Peyer's patch (tissue), 4 donors: ENCODE measurements at regions not wholly inside any gene's neighbourhood (a gene's known extent, or its start where the extent isn't known, plus 50 kb on each side); places are given as distances from the start of the nearest gene placed in this dataset.

Experiments used
- POLR2A ChIP-seq, 2 donors: fragments of 450-650 bp; IDR thresholded peaks; one replicate each; pipeline ENCODE4 v1.5.1; 2017; ENCODE audit warnings: antibody characterized with exemption in 2 of 2, mild to moderate bottlenecking in 2 of 2, moderate library complexity in 2 of 2
- TF ChIP-seq, protein P1 (sequence below), 6 experiments: fragments of 450-650 bp in 4 of 6; fragments of 200-600 bp in 2 of 6; sonication (generic) in 1 of 6; IDR thresholded peaks; one replicate each; pipeline ENCODE4 v1.5.1; 2017 to 2019; ENCODE audit warnings: antibody characterized with exemption in 6 of 6, mild to moderate bottlenecking in 3 of 6, moderate library complexity in 1 of 6

DNA sequence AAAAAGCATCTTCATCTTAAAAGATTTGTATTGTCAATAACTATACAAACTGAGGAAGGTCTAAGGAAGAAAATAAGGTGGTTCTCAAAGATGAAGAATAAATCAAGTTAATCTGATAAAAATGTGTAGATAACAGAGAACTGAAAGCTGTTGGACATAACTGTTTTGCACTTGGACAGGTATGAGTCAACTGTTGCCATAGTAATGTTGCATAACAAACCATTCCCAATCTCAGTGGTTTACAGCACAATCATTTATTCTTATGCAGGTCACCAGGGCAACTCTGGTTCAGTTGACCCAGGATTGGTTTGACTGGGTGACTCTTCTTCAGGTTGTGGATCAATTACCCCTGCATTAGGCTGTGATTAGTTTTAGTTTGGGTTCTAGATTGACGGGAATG is 2197.7 kb downstream of the ARAP2 start:
- TF ChIP-seq, protein P1, sequence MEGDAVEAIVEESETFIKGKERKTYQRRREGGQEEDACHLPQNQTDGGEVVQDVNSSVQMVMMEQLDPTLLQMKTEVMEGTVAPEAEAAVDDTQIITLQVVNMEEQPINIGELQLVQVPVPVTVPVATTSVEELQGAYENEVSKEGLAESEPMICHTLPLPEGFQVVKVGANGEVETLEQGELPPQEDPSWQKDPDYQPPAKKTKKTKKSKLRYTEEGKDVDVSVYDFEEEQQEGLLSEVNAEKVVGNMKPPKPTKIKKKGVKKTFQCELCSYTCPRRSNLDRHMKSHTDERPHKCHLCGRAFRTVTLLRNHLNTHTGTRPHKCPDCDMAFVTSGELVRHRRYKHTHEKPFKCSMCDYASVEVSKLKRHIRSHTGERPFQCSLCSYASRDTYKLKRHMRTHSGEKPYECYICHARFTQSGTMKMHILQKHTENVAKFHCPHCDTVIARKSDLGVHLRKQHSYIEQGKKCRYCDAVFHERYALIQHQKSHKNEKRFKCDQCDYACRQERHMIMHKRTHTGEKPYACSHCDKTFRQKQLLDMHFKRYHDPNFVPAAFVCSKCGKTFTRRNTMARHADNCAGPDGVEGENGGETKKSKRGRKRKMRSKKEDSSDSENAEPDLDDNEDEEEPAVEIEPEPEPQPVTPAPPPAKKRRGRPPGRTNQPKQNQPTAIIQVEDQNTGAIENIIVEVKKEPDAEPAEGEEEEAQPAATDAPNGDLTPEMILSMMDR (IDR thresholded peaks at IDR 0.05) = no peak
- no peak for TF ChIP-seq POLR2A (IDR thresholded peaks at IDR 0.05)
